Retinal pigment epithelial cell (primary cell): ENCODE measurements at regions not wholly inside any gene's neighbourhood (a gene's known extent, or its start where the extent isn't known, plus 50 kb on each side); places are given as distances from the start of the nearest gene placed in this dataset.

ENCODE experiments used
- DNase-seq: peaks from one replicate; pipeline ENCODE4 v3.0.0-alpha.2; 2010; ENCODE audit warnings: low read depth
- H3K4me3 ChIP-seq: 2 replicates; pipeline ENCODE4 v1.5.1; 2011; ENCODE audit warnings: mild to moderate bottlenecking, low read length, control low read depth, moderate library complexity
- TF ChIP-seq, protein P1 (sequence below): conservative IDR thresholded peaks from 2 replicates; pipeline ENCODE4 v1.5.1; 2011; ENCODE audit warnings: low read depth, low read length, control low read depth, inconsistent platforms

DNA sequence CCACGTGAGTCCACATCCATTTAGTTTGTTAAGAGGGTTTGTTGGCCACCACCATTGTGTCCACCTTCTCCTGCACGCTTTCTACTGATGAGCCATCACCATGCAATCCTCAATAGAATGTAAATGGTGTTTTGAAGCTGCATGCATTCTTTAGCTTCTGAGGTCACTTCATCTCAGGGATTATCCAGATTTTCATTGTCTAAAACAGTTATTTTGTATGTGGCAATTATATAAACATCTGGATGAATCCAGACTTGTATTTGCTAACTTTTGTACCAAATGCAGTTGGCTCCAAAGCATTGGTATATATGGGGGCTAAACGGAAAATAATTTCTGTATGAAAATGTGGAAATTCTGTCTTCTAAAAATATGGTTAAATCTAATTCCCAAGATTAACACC, 231.2 kb upstream of the ARID1B start:
- no peak overlapping the region for H3K4me3 ChIP-seq
- TF ChIP-seq, protein P1, sequence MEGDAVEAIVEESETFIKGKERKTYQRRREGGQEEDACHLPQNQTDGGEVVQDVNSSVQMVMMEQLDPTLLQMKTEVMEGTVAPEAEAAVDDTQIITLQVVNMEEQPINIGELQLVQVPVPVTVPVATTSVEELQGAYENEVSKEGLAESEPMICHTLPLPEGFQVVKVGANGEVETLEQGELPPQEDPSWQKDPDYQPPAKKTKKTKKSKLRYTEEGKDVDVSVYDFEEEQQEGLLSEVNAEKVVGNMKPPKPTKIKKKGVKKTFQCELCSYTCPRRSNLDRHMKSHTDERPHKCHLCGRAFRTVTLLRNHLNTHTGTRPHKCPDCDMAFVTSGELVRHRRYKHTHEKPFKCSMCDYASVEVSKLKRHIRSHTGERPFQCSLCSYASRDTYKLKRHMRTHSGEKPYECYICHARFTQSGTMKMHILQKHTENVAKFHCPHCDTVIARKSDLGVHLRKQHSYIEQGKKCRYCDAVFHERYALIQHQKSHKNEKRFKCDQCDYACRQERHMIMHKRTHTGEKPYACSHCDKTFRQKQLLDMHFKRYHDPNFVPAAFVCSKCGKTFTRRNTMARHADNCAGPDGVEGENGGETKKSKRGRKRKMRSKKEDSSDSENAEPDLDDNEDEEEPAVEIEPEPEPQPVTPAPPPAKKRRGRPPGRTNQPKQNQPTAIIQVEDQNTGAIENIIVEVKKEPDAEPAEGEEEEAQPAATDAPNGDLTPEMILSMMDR = no peak
- DNase-seq = no peak

DNA sequence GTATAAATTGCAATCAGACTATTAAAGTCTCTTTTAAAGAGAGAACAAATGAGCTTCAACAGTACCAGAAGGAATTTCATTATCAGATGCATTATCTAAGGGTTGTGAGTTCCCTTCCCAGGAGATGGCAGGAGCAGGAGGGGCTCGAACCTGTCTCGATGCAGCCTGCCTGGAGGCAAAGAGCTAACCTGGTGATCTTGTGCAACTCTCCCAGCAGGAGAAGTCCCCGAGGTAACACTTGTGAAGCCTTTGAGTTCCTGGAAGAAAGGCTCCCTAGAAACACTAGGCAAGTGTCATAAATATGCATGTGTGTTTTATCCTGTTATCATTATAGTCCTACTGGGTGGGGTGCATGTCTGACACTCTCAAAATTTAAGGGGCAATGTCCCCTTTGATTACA, 232.2 kb upstream of the ARID1B start:
- TF ChIP-seq, protein P1 = no peak
- no peak overlapping the region for H3K4me3 ChIP-seq
- no peak for DNase-seq

DNA sequence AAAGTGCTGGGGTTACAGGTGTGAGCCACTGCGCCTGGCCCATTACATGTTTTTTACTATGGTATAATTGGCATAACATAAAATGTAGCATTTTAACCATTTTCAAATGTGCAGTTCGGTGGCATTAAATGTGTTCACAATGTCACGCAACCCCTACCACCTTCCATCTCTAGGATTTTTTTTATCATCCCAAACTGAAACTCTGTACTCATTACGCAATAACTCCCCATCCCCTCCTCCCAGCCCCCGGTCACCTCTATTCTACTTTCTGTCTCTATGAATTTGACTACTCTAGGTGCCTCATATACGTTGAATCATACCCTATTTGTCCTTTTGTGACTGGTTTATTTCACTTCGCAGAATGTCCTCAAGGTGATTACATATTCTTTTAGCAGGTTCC, 233.1 kb upstream of the ARID1B start:
- H3K4me3 ChIP-seq = no peak overlapping the region
- no peak for DNase-seq
- TF ChIP-seq, protein P1 = no peak

DNA sequence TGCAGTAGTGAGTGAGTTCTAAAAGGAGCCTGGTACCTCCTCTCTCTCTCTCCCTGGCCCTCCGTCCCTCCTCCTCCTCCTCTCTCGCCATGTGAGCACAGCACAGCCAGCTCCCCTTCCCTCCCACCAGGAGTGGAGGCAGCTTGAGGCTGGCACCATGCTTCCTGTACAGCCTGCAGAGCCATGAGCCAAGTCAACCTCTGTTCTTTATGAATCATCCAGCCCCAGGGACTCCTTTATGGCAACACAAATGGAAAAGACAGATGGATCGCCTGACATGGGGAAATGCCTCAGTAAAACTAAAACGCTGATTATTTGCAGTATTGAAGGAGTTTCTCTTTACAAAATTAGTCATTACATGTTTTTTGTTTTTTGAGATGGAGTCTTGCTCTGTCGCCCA, 233.7 kb upstream of the ARID1B start:
- DNase-seq = no peak
- TF ChIP-seq, protein P1 = no peak

DNA sequence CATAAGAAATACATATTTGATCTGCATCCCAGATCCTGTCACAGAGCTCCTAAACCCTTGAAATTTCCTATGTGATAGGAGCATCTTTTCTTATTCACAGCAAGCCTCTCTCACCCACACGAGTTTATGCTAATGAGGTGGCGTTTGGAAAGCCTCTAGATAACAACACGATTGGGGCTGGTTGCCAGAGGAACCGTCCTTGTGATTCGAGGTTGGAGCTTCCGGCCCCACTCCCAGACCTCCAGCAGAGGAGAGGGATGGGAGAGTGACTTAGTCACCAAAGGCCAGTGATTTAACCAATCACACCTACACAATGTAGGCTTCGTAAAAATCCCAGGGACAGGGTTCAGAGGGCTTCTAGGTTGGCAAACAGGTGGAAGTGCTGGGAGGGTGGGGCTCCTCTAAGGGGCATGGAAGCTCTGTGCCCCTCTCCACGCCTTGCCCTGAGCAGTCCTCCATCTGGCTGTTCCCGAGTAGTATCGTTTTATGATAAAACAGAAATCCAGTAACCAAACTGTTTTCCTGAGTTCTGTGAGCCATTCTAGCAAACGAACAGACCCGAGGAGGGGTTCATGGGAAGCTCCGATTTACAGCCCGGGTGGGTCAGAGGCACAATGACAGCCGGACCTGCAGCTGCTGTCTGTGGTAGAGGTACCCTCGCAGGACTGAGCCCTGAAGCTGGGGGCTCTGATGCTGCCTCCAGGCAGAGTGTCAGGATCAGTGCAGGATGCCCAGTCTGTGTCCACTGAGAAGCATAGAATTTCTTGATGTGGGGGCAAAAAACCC, 238.1 kb upstream of the ARID1B start:
- no peak overlapping the region for H3K4me3 ChIP-seq
- DNase-seq = no peak
- TF ChIP-seq, protein P1 = no peak

More for the DNA sequence above, 233.7 kb upstream of the ARID1B start:
- H3K4me3 ChIP-seq = no peak overlapping the region

DNA sequence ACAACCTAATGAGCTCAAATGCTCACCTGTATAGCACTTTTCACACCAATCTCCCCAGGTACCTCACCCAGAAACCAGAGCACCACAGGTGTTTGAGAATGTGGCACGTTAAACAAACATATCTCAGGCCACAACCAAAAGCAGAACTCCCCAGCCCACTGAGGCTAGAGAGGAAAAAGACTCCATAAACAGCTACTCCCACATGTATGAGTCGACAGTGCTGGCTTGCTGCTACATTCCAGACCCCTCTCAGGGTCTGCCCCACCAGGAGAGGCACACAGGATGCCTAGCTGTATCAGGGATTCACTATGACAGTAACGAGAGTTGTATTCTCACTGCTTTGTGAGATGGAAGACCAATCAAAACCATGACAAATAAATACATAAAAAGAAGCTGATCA, 242.6 kb upstream of the ARID1B start:
- no peak overlapping the region for H3K4me3 ChIP-seq
- TF ChIP-seq, protein P1 = no peak
- DNase-seq = no peak

DNA sequence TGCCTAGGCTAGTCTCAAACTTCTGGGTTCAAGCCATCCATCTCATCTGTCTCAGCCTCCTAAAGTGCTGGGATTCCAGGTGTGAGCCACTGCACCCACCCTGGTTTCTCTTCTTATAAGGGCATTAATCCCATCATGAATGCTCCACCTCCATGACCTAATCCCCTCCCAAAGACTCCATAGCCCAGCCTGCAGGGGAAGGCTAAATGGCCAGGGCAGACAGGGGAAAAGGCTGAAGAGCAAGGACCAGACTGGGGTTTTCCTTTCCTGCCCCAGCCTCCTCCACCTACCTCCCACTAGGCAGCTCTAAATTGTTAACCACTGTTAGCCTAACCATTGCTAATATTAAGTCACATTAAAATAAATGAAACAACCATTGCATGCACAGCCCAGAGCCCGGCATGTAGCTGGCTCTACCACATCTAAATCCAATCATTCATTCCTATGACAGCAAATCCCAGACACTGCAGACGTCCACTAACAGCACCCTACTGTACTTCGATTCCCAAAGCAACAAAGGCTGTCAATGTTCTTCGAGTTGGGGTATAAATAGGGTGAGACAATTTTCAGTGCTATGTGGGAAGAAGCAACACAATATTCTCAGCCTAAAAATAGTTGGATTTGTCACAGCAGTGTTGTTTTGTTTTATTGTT, 243.2 kb upstream of the ARID1B start:
- TF ChIP-seq, protein P1 = no peak
- no peak for DNase-seq
- no peak overlapping the region for H3K4me3 ChIP-seq
